HG03196 (cell line): ENCODE measurements at regions not wholly inside any gene's neighbourhood (a gene's known extent, or its start where the extent isn't known, plus 50 kb on each side); places are given as distances from the start of the nearest gene placed in this dataset.

Experiments used
- ATAC-seq: cut with Tn5 transposase; IDR thresholded peaks from one replicate; pipeline ENCODE4 v1.9.1; 2021; ENCODE audit not compliant: unreplicated experiment

DNA sequence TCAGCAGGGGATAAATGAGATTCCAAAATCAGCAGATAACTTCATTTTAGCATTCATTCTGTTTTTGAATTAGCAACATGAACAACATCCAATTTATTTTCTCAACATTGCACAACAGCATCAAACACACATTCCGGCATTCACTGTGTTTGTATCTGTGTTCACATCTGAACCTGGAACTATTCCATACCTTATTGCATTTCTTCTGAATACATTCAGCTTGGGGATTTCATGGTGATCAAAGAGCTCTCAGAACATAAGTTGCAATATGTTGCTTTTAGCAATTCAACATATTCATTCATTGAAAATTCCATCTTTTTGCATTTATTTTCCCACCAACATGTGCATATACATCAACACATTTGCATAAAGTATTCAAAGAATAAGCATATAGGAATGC, 1431.7 kb upstream of the PIK3C3 start:
- ATAC-seq, result no peak

DNA sequence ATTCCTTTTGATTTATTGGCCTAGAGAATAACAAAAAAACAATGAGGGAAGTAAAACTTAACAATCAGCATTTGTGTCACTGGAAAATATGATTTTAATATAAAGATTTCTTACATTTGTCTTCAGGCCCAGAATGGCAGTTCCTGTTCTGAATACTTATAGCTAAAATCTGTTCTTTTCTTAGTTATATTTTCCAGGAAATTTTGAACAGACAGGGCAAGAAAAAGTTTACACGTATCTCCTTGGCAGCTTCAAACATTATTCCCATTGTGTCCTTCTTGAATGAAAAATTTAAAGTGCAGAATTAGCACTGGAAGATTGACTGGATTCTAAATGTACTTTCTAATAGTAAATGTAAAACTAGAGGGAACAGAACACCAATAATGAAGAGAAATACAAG, 1454.0 kb upstream of the PIK3C3 start:
- no peak for ATAC-seq

DNA sequence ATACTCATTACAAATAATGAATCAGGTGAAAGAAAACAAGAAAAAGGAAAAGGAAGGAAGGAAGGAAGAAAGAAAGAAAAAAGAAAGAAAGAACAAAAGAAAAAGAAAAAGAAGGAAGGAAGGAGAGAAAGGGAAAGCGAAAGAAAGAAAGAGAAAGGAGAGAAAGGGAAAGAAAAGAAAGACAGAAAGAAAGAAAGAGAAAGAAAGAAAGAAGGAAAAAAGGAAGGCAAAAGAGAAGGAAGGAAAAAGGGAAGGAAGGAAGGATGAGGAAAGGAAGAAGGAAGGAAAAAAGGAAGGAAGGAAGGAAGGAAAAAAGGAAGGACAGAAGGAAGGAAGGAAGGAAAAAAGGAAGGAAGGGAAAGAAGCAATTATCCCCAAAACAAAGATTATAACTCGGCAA, 1460.4 kb upstream of the PIK3C3 start:
- ATAC-seq, result no peak

DNA sequence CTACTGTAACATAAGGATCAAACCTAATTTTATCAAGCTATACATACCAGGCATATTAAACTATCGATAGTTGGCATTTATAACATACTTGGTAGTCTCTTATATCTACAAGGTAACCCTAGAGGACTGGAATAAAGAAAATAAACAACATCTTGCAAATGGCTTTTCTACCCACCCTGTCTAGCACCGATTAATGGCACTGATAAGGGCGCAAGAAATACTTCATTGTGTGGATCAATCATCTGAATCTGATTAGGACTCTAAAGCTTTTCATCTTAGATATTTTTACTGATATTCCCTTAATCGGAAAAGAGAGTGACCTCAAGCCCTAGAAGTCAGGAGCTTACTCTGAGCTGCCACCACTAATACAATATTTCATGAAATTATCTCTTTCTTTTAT, 1461.7 kb upstream of the PIK3C3 start:
- no peak for ATAC-seq

DNA sequence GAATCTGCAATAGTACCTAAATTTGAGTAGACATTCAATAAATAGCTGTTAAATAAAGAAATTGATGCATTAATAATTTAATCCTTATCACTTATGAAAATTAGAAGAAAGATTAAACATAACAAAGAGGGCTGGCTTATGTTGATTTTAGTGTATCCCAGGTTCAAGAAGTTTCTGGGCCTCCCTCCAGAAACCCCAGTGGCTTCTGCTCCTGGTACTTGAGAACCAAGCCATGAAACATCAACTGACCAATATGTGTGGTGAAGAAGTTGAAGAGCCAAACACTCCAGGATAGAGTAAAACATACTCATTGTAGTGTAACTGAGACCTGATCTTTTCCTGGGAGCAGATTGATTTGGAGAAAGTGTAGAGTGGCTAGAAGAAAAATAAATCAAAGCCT, 1465.7 kb upstream of the PIK3C3 start:
- no peak for ATAC-seq

DNA sequence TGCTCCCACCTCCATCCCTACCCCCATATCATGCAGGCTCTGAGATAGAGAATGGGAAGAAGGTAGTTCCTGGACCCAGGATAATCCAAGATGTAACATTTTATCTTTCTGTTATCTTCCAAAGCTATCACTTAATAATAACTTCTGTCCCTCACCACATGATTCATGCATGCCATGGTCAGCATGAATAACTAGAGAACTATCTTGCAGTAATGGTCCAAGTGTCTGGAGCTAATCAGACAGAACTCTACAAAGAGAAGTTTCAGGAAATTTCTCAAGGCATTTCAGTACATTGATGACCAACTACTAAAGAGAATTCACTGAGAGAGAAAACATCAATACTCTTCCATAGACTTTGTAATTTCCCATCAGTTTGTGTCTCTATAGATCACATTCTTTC, 1469.7 kb upstream of the PIK3C3 start:
- ATAC-seq, result no peak

DNA sequence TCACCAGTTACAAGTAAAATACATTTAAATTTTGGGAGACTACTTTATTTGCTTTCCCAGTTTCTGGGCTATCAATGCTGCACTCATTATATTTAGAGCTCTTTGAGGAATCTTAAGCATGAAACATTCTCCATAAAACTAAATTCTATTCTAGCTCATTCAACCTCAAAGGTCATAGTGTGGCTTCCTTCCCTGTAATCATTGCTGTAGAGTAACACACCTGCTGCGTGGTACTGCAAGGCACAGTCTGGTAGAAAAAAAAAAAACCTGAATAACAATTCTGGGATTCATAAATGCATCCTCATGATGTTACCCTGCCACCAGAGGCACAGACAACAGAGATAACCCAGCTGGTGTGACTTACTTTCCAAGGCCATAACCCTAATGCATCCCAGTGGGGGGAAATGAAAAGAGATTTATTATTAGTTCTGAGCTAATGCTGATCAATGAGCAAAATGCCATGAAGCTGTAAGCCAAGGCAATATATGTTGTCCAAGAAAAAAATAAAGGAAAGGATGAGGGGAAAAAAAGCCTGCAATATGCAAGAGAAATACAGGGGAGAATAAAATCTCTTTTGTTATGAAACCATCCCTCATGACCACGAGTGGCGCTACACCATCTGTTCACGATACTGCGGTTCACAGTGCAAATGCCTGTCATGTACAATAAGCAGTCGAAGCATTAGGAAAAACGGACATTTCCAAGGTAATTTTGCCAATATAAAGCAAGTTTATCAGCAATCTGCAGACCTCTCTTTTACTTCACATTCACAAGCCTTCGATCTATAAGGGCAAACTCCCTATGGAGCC, 1481.6 kb upstream of the PIK3C3 start:
- no peak for ATAC-seq

DNA sequence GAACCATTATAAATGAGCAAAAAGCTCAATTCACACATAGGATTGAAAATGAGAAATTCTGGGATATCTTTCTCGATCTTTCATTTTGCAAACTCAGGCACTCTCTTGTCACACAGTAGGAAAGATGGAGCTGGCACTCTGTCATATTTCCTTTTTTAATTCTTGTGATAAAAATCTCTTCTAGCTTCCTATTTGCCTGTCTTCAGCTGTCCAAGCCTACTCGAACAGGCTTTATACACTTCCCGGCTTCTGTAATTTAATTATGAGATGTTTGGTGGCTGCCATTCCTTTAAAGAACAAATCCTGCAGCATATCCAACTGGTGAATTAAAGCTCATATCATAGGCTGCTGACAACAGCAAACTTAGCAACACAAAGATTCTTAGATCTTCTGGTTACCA, 1484.3 kb upstream of the PIK3C3 start:
- no peak for ATAC-seq

DNA sequence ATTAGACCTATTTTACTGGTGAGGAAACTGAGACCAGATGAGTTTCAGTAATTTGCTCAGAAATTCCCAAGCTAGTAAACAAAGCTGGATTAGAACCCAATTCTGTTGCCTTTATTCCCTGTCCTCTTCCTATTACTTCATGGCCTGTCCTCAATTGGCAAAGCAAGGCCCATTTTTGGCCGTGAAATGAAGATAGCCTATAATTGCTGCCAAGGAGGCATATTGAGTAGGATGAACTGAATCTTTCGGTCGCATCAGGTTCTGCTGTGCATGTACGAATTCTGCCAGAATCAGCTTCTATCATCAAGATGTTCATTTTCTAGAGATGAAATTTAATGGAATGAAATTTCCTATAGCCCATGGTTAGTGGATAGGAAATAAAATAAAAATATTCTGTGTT, 1485.2 kb upstream of the PIK3C3 start:
- ATAC-seq, result no peak

DNA sequence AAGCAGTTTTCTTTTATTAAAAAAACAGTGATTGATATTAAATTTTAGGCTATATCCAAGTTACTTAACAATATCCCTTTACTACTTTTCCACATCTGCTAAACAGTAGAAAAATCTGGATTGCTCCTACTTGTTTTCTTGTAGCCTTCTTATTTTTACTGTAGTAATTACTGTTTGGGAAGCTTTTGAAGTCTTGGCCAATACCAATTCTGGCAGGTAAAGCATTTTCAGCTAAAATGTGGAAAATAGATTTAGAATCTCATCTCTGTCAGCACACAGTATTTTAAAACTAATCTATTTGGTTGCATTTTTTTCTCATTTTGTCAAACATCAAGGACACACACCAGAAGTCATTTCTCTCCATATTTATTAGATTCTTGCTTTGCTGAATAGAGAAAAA, 1485.7 kb upstream of the PIK3C3 start:
- no peak for ATAC-seq

DNA sequence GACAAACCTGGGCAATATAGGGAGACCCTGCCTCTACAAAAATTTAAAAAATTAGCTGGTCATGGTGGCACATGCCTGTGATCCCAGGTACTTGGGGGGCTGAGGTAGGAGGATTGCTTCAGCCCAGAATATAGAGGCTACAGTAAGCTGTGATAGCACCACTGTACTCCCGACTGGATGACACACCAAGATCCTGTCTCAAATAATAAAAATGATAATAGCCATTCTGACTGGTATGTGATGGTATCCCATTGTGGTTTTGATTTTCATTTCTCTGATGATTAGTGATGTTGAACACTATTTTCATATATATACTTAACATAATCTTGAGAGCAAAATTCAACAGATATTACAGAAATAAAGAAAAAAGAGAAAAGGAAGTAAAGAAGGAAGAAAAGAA, 1491.0 kb upstream of the PIK3C3 start:
- ATAC-seq, result no peak

DNA sequence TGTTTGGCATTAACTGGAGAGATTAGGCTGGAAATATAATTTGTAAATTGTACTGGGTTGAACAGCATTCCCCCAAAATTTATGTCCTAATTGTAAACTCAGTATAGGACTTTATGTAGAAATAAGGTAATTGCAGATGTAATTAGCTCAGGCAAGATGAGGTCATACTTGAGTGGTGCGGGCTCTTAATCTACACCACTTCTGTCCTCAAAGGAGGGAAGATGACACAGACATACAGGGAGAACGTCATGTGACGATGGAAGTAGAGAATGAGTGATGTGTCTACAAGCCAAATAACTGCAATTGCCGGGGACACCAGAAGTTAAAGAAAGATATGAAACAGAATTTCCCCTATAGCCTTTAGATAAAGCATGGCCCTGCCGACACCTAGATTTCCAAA, 1501.1 kb upstream of the PIK3C3 start:
- ATAC-seq, result no peak

DNA sequence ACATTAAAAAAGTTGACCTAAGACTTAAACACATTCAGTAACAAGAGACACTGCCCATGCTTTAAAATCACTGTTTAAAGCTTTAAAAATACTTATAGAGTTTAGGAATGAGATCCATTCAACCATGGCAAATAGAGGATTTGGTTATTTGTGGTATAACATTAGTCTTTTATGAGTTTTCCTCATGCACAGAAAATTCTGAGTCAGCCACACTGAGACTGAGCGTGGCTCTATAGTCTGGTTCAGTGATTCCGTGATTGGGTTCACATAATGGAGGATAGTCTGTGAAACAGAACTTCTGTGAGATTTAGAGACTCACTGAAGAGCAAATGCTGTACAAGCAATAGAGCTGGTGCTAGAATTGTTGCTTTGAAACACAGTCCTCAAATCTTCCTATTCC, 1502.4 kb upstream of the PIK3C3 start:
- no peak for ATAC-seq

DNA sequence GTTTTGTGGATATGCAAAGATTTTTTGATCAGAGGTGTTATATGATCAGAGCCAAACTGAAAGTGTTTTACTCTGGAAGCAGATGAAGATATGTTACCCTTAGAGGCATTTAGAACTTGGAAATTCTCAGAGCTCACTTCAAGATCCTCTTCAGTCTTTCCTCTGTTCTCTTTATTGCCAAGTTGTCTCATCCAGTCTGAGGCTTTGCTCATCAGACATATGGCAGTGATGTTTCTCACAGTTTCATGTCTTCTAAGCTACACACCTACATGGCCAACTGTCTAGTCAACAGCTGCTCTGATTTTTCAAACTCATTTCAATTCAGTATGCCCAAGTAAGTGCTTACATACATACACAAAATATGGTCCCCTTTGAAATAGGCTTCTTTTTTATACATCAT, 1504.3 kb upstream of the PIK3C3 start:
- ATAC-seq, result no peak

DNA sequence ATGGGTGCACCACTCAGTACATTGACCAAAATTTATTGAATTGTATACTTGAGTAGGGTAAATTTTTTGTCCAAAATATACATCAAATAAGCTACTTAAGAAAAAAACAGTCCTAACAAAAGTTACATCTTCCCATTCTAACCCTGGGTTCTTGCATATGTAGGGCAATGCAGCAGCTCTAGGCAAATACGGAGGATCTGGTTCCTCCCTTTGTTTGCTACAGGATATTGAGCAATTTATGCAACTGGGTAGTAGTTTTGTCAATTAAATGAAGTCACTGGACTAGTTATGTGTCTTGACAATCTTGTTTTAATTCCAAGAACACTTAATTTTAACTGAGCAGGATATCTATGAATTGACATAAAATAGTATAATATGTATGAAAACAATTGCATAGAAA, 1507.2 kb upstream of the PIK3C3 start:
- no peak for ATAC-seq

DNA sequence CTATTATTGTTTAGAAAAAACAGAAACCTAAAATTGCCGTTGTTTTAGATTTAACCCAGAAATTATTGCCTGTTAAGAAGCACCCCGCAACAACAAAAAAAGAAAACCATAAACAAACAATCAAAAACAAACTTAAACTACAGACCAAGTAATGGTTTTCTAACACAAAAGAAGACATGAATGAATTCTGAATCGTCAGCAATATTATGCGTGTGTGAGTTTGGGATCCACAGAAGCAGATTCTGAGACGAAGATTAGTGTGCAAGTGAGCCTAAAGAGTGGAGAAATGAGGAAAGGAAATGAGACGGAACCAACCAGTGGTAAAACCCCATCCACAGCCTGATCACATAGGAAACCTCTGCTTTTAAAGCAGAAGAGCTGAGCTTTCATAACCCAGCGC, 1514.9 kb upstream of the PIK3C3 start:
- no peak for ATAC-seq

DNA sequence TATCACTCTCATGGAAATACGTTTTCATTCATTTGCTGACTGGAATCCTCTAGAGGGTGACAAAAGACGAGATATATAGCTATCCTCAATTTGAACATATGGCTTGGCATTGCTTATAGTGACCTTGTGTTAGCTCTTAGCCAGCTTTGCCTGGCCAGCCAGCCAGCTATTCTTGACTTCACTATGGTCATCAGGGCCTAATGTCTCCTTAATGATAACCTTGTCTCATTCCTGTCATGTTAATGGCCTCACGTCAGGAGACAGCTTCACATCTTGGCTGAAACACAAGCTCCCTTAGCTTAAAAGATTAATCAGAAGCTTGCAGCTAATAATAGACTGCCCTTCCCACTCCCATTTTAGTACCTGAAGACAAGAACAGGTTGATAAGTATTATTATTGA, 1517.5 kb upstream of the PIK3C3 start:
- no peak for ATAC-seq

DNA sequence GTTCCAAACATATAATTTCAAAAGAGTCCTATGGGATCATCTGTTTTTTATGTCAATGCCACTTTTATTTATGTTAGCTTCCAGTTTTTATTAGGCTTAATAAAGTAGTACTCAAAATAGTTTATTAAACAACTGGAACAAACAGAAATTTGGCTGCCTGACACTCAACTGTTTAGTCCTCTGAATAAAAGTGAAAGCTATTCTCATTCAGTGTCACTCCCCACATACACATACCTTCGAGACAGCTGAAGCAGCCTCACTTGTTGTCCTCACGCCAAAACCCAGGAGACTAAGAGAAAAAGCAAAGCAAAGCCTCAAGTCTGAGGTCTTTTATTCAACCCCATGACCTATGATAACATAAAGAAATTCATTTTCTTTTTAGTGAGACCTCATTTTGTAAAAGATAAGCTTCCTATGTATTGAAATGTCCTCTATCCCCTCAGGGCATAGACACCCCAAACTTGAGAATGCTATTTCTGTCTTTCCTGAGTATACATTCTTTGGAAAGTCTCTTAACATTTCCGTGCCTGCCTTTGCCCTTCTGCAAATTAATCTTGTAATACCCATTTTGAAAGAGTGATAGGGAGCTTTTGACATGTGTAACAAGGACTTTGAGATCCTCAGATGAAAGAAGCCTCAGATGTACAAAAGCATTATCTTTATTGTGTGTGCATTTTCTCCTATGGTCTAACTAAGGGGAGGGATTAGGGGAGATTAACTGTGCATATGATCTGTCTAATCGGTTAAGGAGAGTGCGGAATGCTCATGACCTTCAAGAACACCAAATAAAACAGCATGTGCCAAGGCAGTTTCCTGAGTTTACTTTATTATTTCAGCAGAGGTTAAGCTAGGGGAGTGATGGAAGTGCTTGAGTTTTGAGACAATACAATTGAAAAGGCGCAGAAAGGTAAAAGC, 1523.7 kb upstream of the PIK3C3 start:
- ATAC-seq, result no peak

DNA sequence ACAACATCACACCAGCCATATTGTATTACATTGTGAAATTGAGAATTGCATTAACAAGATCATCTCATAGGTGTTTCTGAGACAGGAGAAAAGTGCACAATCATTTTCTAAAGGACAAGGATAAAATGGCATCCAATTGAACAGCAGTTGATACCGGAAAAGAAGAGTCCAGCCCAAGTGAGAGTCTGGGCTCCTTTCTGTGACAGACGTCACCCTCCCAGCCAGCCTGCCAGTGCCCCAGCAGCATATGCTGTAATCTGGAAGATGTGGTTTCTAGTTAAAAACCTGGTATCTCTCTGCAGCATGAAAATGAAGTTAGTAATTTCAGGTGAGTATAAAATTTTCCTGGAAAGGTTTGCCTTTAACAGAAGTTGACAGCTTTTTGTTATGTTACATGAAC, 1531.7 kb upstream of the PIK3C3 start:
- ATAC-seq, result no peak

DNA sequence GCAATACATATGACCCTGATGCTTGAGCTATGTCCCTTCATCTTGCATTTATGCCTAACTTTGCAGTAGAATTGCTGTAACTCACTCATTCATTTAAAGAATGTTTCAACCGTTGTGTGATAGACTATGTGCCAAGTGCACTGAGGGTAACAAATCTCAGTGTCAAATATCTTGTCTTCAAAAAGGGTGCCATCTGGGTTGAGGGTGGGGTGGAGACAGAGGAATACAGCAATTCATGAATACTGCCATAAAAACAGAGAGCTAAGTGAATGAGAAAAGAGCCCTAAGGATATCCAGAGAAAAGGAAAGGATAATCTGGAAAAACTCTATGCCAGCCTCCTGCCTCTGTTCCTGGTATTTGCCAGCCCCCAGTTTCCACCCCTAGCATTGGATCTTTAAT, 1534.4 kb upstream of the PIK3C3 start:
- ATAC-seq, result no peak

DNA sequence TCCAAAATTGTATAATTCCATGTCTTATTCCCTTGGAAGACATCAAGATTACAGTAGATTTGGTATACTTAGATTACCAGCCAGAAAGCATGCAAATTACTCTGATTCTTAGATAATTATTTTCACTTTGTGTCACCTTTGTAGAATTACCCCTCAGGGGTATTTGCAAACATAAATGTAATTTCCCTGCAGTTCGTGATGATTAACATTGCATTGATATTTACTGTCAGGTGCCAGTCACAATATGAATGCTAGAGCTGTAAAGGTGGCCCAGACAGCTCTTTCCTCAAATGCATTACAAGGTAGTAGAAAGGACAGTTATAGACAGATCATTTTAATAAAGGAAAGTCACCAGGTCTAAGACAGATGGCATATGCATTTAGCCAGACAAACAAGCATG, 1537.5 kb upstream of the PIK3C3 start:
- ATAC-seq, result no peak

DNA sequence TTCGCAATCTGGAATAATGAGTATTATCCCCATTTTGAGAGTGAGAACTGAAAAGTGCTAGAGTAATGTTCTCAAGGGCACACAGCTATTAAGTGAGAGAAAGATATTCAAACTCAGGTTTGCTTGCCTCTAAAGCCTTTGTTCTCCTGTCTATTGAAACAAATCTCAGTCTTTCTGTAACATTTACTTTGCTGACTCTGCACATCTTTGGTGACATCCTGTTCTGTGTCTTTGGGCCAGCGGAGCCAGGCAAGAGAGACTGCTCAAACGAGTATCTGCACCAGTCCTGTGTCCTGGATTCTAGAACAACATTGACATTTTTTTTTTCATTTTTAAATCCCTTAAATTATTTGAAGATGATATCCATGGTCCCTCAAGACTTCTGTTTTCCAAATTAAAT, 1539.2 kb upstream of the PIK3C3 start:
- no peak for ATAC-seq
